Stomach (tissue), 8 donors: ENCODE measurements at regions not wholly inside any gene's neighbourhood (a gene's known extent, or its start where the extent isn't known, plus 50 kb on each side); places are given as distances from the start of the nearest gene placed in this dataset.

Experiments
- DNase-seq, 2 donors: peaks; one replicate each; pipeline versions ENCODE4 v3.0.0 to v3.0.0-alpha.2; 2013 to 2019
- H3K27ac ChIP-seq, 5 donors: fragments of 200-600 bp in 4 of 5; sonication (generic) in 4 of 5; one replicate each; pipeline ENCODE4 v1.5.1; 2013 to 2019; ENCODE audit warnings: mild to moderate bottlenecking in 1 of 5, moderate library complexity in 1 of 5
- H3K27me3 ChIP-seq, 3 donors: fragments of 200-600 bp; sonication (generic); one replicate each; pipeline ENCODE4 v1.5.1; 2017 to 2019; ENCODE audit warnings: mixed run types in 1 of 3
- H3K36me3 ChIP-seq, 4 donors: fragments of 200-600 bp; sonication (generic); 1 replicate in 3 of 4; 2 replicates in 1 of 4; pipeline ENCODE4 v1.5.1; 2016 to 2019
- H3K4me1 ChIP-seq, 4 donors: fragments of 200-600 bp; sonication (generic); one replicate each; pipeline ENCODE4 v1.5.1; 2016 to 2019
- H3K4me3 ChIP-seq, 4 donors: fragments of 200-600 bp; sonication (generic) in 3 of 4; one replicate each; pipeline ENCODE4 v1.5.1; 2016 to 2019; ENCODE audit warnings: mild to moderate bottlenecking in 1 of 4
- H3K9me3 ChIP-seq, 4 donors: fragments of 200-600 bp; sonication (generic); one replicate each; pipeline ENCODE4 v1.5.1; 2016 to 2019
- CTCF ChIP-seq, 7 experiments: fragments of 450-650 bp in 4 of 7; fragments of 200-600 bp in 3 of 7; sonication (generic) in 3 of 7; IDR thresholded peaks; one replicate each; pipeline ENCODE4 v1.5.1; 2016 to 2019; ENCODE audit warnings: antibody characterized with exemption in 7 of 7, control low read depth in 2 of 7, mild to moderate bottlenecking in 1 of 7
- EP300 ChIP-seq: sonication (generic); formaldehyde crosslinking; IDR thresholded peaks from one replicate; pipeline ENCODE4 v1.6.1; 2017; ENCODE audit warnings: antibody characterized with exemption
- POLR2A ChIP-seq, 4 donors: fragments of 450-650 bp; IDR thresholded peaks; one replicate each; pipeline ENCODE4 v1.6.1; 2016; ENCODE audit warnings: antibody characterized with exemption in 4 of 4, control low read depth in 2 of 4, mild to moderate bottlenecking in 1 of 4, moderate library complexity in 1 of 4
- POLR2AphosphoS5 ChIP-seq, 3 donors: sonication (generic); formaldehyde crosslinking; IDR thresholded peaks; one replicate each; pipeline ENCODE4 v1.6.1; 2016; ENCODE audit warnings: antibody characterized with exemption in 3 of 3
- WGBS, 5 donors: extraction: QIAGEN DNeasy Blood & Tissue Kit in 3 of 5; methylation state at CpG; one replicate each; pipeline versions ENCODE4 v1.1.5 to v1.1.7; 2013 to 2018; 5-methylcytosine and 5-hydroxymethylcytosine counted together
- intact Hi-C: fragments of 100-400 bp; cut with DNase I; formaldehyde crosslinking; loops from one replicate; pipeline ENCODE4 v1.15.1; 2023; ENCODE audit warnings: low total_unique reads
- donor health status: healthy with polysubstance abuse.
- donor health status: Bipolar disorder and iron deficiency.
- donor health status: healthy.

- Histone ChIP-seq H3K27ac (no peak overlapping the region), H3K9me3 (peaks cover 0 to 3% (median 0%) of the 10 kb centered on the region in 4 donors), H3K36me3 (no peaks in the 10 kb centered on the region), H3K4me1 (no peaks in the 10 kb centered on the region), H3K27me3 (no peaks in the 10 kb centered on the region), H3K4me3 (no peak overlapping the region)
- intact Hi-C loops: no loop called here
- DNase-seq: no peak
- 79 to 93% (median 87%) methylated on average over 2 to 4 of the region's 4 CpGs for WGBS, 5 donors
- no peak for TF ChIP-seq EP300
- TF ChIP-seq CTCF (IDR thresholded peaks at IDR 0.05): no peak
- TF ChIP-seq POLR2AphosphoS5 (IDR thresholded peaks at IDR 0.05): no peak
- TF ChIP-seq POLR2A (IDR thresholded peaks at IDR 0.05): no peak
Observed at GRCh38 chr2:66821168-66821567, 386.2 kb downstream of the MEIS1 start.

- WGBS, 5 donors: 77 to 90% (median 88%) methylated on average over 6 of the region's 6 CpGs
- H3K27ac ChIP-seq: no peak overlapping the region
- peaks cover 0 to 3% (median 0%) of the 10 kb centered on the region in 4 donors for H3K9me3 ChIP-seq
- no peak overlapping the region for H3K4me3 ChIP-seq
- no peaks in the 10 kb centered on the region for H3K4me1 ChIP-seq
- no peaks in the 10 kb centered on the region for H3K27me3 ChIP-seq
- intact Hi-C loops: no loop called here
- TF ChIP-seq POLR2AphosphoS5 (IDR thresholded peaks at IDR 0.05) (no peak), CTCF (IDR thresholded peaks at IDR 0.05) (no peak), POLR2A (IDR thresholded peaks at IDR 0.05) (no peak), EP300 (no peak)
- no peaks in the 10 kb centered on the region for H3K36me3 ChIP-seq
- no peak for DNase-seq
Observed at GRCh38 chr2:66822186-66822585, 387.3 kb downstream of the MEIS1 start.

- H3K27ac ChIP-seq: no peak overlapping the region
- TF ChIP-seq POLR2A (IDR thresholded peaks at IDR 0.05) (no peak), EP300 (no peak), POLR2AphosphoS5 (IDR thresholded peaks at IDR 0.05) (no peak), CTCF (IDR thresholded peaks at IDR 0.05) (no peak)
- WGBS, 5 donors: 60 to 67% (median 63%) methylated on average over 3 of the region's 3 CpGs
- no peaks in the 10 kb centered on the region for H3K4me1 ChIP-seq
- H3K36me3 ChIP-seq: no peaks in the 10 kb centered on the region
- no peak for DNase-seq
- intact Hi-C loops: no loop called here
- no peak overlapping the region for H3K4me3 ChIP-seq
- no peaks in the 10 kb centered on the region for H3K27me3 ChIP-seq
- H3K9me3 ChIP-seq: no peaks in the 10 kb centered on the region
Observed at GRCh38 chr2:66824926-66825325, 390.0 kb downstream of the MEIS1 start.

- H3K27ac ChIP-seq: no peak overlapping the region
- intact Hi-C loops: no loop called here
Observed at GRCh38 chr2:66827851-66828250, 392.9 kb downstream of the MEIS1 start.

More at GRCh38 chr2:66827851-66828250, 392.9 kb downstream of the MEIS1 start:
- Histone ChIP-seq H3K9me3 (no peaks in the 10 kb centered on the region), H3K27me3 (no peaks in the 10 kb centered on the region), H3K4me3 (no peak overlapping the region), H3K36me3 (no peaks in the 10 kb centered on the region), H3K4me1 (no peaks in the 10 kb centered on the region)
- TF ChIP-seq CTCF (IDR thresholded peaks at IDR 0.05) (no peak), POLR2AphosphoS5 (IDR thresholded peaks at IDR 0.05) (no peak), POLR2A (IDR thresholded peaks at IDR 0.05) (no peak), EP300 (no peak)
- 78 to 89% (median 80%) methylated on average over 4 of the region's 4 CpGs for WGBS, 5 donors
- no peak for DNase-seq
